ENCODE measurements at regions not wholly inside any gene's neighbourhood (a gene's known extent, or its start where the extent isn't known, plus 50 kb on each side); places are given as distances from the start of the nearest gene placed in this dataset.

GRCh38 chr3:34727700-34728099 is 911.6 kb upstream of the ARPP21 start:
- no peak for TF ChIP-seq CTCF (IDR thresholded peaks at IDR 0.05; ENCODE audit: low read length, missing control alignments)
- peak; percentile 1 for DNase-seq (ENCODE audit: low read depth)
- no peak overlapping the region for H3K4me3 ChIP-seq (replicated peaks; ENCODE audit: low read depth, low read length)

- no peak overlapping the region for H3K4me3 ChIP-seq (replicated peaks; ENCODE audit: low read depth, low read length)
- TF ChIP-seq CTCF (IDR thresholded peaks at IDR 0.05; ENCODE audit: low read length, missing control alignments): no peak
- DNase-seq (ENCODE audit: low read depth): no peak
Observed at GRCh38 chr3:34742151-34742550, 897.2 kb upstream of the ARPP21 start.

GRCh38 chr3:34758630-34759261 is 880.6 kb upstream of the ARPP21 start:
- DNase-seq (ENCODE audit: low read depth): no peak
- no peak overlapping the region for H3K4me3 ChIP-seq (replicated peaks; ENCODE audit: low read depth, low read length)

GRCh38 chr3:34777386-34777785 is 861.9 kb upstream of the ARPP21 start:
- DNase-seq (ENCODE audit: low read depth): no peak
- no peak for TF ChIP-seq CTCF (IDR thresholded peaks at IDR 0.05; ENCODE audit: low read length, missing control alignments)
- no peak overlapping the region for H3K4me3 ChIP-seq (replicated peaks; ENCODE audit: low read depth, low read length)

More at GRCh38 chr3:34758630-34759261, 880.6 kb upstream of the ARPP21 start:
- TF ChIP-seq CTCF (IDR thresholded peaks at IDR 0.05; ENCODE audit: low read length, missing control alignments): no peak

GRCh38 chr3:34779092-34779491 is 860.2 kb upstream of the ARPP21 start:
- DNase-seq (ENCODE audit: low read depth): no peak
- TF ChIP-seq CTCF (IDR thresholded peaks at IDR 0.05; ENCODE audit: low read length, missing control alignments): no peak
- no peak overlapping the region for H3K4me3 ChIP-seq (replicated peaks; ENCODE audit: low read depth, low read length)

GRCh38 chr3:34780294-34780693 is 859.0 kb upstream of the ARPP21 start:
- no peak for DNase-seq (ENCODE audit: low read depth)
- no peak overlapping the region for H3K4me3 ChIP-seq (replicated peaks; ENCODE audit: low read depth, low read length)
- TF ChIP-seq CTCF (IDR thresholded peaks at IDR 0.05; ENCODE audit: low read length, missing control alignments): no peak

GRCh38 chr3:34780973-34781372 is 858.4 kb upstream of the ARPP21 start:
- peak; percentile 44 for DNase-seq (ENCODE audit: low read depth)
- no peak overlapping the region for H3K4me3 ChIP-seq (replicated peaks; ENCODE audit: low read depth, low read length)
- no peak for TF ChIP-seq CTCF (IDR thresholded peaks at IDR 0.05; ENCODE audit: low read length, missing control alignments)

All from fibroblast of pulmonary artery (primary cell).